GM21423 (cell line): ENCODE measurements at regions not wholly inside any gene's neighbourhood (a gene's known extent, or its start where the extent isn't known, plus 50 kb on each side); places are given as distances from the start of the nearest gene placed in this dataset.

Source experiments
- ATAC-seq: cut with Tn5 transposase; IDR thresholded peaks from one replicate; pipeline ENCODE4 v1.9.1; 2021; ENCODE audit warnings: mild to moderate bottlenecking, moderate library complexity; ENCODE audit not compliant: unreplicated experiment

DNA sequence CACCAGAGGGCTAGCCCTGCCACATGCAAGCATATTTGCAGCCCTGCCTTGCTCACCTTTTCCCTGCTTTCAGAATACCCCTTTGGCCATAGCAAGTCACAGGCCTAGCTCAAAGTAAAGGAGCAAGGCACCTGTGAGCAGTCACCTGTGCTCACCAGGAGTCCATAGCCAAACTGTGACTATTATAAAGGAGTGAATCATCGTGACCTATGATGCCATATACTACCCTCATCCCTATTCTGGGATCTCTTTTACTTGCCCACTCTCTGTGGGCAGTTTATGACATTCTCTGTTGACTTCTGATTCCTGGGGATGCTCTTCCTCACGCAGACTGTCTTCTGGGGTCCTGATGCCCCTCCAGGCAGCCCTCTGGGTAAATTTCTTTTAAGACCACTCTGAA is 200.5 kb upstream of the NLRP1 start:
- no peak for ATAC-seq

DNA sequence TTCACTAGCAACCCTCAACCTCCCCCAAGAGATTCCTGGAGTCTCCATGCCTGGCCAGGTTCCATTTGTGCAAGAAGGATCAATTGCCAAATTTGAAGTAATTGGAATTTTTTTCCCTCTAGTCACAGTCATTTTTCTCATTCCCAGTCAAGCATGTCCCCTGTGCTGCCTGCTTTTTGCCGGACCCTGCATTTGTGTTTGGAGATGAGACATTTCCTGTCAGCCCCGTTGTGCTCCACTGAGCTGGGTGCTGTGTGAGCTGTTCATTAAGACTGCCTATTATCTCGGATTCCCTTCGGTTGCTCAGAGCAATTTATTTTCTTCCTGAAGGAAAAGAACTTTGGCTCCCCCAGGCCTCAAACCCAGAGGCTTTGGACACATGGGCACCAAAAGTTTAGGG is 201.0 kb upstream of the NLRP1 start:
- no peak for ATAC-seq

DNA sequence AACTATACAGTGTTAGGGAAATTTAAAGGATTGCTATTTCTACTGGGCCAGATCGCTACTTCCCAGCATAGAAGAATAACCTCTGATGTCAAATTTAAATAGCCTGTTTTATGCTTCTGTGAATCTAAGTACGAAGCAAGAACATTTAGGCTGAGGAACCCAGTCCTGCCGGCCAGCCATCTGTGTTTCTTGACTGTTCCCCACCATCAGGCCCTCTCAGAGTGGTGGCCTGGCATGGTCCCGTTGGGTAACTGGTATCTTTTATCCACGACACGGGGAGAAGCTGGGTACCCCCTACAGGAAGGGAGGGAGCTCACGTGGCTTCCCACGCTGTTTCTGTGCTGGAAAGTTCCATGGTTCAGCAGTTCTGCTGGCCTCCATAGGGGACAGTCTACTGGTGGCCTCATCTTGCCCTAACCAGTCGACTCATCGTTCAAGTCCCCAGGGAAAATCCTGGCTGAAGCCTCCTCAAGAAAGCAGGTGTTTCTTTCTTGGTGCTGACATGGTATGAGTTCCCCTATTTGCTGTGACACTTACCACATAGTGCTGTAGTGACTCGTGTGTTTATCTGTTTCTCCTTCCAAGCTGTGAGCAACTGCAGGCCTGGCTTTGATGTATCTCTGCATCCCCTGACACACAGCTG is 201.7 kb upstream of the NLRP1 start:
- peak; percentile 70 for ATAC-seq

DNA sequence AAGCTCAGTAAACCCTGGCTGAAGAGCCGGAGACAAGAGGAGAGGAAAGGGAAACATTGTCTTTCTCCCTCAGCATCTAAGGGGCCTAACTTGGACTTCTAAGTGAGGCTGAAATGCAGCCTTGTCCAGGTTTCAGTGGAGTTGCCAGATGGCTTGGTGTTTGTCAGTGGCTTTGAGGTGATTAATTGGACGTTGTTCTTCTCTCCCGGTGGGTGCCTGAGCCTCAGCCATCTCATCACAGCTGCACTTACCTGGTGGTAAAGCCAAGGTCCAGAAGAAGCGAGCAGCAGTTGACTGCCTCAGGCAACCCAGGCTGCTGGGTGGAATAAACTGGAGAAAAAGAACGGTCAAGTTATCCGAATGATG is 202.2 kb upstream of the NLRP1 start:
- no peak for ATAC-seq

DNA sequence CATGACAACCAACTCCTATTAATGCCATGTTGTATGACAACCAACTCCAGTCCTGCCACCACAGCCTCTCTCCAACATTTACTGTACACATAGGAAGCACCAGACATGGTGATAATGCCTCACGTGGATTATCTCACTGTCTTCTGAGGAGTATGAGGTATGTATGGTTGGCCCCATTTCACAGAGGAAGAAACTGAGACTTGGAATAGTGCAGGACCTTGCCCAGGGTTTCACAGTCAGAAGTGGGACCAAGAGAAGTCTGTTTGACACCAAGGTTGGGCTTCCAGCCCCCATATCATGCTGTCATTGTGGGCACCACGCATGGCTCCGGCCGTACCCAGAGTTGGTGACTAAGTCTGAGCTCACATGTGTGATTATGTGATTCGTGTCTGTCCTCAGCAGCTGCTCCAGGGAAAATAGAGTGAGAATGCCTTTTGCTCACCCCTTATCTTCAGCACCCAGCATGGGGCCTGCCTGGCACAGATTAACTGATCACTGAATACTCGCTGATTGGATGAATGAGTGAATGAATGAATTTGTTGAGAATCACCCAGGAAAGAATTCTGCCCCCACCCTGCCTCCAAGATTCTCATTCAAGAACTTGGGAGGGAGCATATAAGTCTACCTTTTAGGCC is 204.1 kb upstream of the NLRP1 start:
- no peak for ATAC-seq

DNA sequence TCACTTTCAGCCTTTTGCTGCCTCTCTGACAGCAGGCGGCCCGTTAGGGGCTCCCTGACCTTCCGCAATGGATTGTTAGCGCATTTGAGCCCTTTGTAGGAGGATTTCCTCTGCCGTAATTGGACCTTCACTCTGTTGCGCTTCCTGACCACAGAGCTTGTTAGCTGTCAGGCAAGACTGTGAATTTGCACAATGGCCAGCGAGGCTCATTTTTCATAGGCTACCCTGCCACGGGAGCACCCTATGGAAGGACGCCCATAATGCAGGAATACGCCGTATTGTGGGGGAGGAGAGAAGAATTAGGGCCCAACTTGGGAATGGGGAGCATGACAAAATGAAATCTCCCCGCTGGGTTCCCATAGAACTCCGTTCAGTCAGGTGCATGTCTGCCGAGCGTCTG is 205.2 kb upstream of the NLRP1 start:
- ATAC-seq, result no peak

DNA sequence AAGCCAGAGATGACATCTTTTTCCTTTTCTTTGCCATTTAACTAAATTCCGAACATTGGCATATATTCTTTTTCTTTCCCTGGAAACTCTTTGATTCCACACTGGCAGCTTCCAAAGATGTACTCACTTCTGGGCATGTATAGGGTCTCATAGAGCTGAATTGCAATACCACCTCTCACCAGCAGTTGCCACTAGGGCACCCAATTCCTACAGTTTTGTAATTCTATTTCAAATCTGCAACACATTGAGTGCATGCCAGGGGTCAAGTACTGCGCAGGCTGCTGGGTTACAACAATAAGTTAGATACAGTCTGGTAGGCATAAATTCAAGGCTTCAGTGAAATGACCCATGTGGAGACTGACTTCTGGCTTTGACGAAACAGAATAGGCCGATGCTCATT is 208.8 kb upstream of the NLRP1 start:
- ATAC-seq, result no peak

DNA sequence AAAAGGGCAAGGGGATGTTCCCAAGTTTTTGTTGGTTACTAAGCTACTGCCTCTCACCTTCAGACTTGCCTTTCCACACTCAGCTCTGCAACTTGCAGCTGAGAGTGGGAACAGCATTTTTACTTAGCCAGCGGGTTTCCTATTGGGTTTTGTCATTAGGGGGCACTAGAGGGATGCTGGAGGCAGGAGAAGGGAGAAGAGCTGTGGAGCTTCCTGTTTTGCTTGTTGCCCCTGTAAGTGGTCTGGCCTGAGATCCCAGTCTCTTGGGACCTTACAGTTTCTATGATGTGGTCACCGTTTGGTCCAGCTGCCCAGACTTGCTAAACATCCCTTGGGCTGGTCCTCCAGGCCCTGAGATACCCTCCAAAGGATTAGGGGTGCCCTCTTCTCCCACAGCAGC is 209.6 kb upstream of the NLRP1 start:
- ATAC-seq, result no peak

DNA sequence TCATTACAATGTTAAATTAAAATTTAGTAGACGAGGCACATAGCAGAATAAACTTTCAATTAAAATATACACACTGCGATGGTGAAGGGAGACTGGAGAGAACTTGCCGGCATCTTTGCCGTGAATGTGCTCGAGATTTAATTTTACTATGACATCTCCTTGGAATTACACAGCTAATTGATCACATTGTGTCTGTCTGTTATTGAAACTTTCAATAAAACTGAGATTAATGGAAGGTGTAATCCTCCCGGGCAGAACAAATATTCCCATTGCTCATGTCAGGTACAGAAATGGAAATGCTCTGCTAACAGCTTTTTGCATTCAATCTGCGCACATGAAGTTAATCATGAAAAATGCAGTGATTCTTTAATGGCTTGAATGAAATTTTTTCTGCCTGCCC is 210.1 kb upstream of the NLRP1 start:
- ATAC-seq, result no peak

DNA sequence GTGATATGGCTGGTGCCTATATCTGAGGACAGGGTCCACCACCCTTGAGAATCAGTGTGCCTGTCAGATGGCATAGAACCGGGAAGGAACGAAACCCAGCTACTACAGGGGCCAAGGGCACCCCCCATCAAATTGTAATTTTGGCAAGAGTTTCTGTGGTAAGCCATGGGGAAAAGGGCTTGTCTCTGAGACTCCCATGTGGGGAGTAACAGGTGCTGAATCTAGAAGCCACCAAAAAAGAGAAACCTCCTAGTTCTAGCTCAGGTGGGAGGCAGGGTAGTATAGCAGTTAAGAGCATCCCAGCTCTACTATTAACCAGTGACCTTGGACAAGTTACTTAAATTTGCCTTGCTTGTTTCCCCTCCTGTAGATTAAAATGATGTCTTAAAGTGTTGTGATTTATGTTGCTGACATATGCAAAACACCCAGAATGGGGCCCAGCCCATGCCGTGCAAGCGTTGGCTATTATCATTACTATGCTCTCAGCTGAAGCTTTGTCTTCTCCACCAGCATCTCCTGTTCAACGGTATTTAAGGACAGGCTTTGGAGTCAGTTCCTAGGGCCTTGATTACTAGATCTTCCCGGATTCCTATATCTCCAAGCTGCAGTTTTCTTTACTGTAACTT is 210.7 kb upstream of the NLRP1 start:
- ATAC-seq, result no peak

DNA sequence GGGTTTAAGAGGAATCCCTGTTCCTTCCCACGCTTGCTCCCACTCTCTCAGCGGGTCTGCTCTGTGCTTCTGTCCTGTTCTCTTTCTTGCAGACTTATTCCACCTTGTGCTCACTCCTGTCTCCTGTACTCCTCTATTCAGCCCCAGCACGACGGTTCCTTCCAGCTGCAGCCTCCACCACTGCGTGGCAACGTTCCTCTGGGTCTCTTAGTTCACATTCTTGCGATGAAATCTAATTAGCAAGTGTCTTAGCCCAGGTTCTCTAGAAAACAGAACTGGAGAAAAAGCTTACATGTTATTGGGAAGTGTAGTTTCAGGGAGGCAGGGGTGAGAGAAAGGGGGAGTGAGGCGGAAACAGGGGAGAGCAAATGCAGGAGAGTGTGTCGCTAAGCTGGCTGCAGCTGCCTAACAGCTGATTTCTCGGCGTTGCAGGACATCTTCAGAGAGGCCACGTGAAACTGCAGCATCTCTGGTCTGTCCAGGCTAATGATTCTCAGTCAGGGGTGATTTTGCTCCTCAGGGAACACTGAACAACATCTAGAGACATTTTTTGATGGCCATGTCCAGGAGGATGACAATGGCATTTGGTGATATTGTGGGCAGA is 213.2 kb upstream of the NLRP1 start:
- no peak for ATAC-seq

DNA sequence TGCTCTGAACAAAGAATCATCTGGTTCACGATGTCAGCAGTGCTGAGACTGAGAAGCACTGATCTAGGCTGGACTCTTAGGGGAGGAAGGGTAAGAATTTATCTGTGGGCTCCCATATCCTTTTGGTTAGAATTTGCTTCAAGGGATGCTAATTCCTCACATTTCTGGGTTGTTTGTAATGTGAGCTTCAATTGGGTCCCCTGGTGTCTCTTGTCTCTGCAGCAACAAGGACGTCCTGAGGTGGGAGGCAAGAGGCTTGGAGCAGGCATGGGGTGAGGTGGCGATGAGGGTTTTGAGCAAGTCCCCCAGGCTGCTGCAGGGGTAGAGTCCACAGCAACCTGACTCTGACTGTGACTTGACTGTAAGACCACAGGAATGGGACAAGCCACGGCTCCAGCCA is 213.8 kb upstream of the NLRP1 start:
- ATAC-seq, result no peak

DNA sequence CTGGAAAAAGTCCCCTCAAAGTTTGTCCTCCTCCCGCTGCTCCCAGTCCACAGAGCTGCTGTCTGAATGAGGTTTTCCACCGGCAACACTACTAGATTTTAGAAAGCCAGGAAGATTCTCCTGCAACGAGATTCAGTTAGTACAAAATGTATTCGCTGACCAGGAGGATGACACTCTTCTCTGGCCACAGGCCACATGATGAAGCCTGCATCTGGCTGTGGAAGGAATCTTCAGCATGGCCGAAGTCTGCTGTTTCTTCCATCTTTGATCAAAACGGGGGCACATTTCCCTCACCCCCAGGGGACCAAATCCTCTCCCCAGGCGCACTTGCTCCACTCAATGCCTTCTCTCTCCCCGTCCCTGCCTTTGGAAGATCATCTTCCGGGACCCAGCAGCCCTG is 215.8 kb upstream of the NLRP1 start:
- no peak for ATAC-seq

DNA sequence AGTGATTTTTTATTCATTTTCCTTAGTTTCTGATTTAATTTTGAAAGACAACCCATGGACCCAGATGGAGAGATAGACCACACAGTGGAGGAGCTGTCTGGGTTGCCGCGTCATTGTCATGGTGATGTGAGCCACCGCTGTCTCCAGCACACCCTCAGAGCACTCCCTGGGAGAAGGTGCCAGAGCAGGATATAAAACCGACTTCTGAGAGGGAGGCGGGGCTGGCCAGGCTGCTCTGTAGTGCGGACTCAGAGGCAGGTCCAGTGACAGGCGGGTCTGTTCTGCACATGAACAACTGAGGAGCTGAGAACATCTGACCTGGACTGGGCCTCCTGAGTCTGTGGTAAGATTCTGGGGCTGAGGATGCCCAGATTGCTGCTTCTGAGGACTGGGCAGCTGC is 216.3 kb upstream of the NLRP1 start:
- no peak for ATAC-seq

DNA sequence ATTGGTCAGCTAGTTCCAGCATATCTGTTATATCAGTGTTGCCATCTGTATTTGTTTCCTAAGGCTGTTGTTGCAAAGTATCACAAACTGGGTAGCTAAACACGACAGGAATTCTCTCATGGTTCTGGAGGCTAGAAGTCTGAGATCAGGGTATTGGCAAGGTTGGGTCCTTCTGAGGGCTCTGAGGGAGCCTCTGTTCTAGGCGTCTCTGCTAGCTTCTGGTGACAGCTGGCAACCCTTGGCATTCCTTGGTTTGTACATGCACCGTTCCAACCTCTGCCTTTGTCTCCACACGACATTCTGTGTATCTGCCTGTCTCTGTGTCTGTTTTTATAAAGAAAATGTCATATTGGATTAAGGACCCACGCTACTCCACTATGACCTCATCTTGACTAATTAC is 219.9 kb upstream of the NLRP1 start:
- no peak for ATAC-seq

DNA sequence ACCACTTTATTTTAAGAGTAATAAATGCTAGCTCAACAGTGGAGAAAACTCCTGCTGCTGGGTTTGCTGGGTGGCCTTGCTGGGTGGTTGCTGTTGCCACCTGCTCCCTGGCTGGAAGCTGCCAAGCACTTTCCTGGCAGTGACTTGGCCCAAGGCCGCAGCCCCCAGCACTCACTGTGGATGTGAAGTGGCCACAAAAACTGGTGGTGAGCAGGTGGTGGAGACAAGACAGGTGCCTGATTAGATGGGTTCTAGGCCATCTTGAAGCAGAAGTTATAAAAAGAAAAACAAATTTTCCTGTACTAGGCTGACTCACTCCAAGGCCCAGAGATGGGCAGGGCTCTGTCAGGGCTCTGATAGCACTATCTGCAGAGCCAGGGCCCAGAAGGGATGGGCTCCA is 224.7 kb upstream of the NLRP1 start:
- ATAC-seq, result no peak

DNA sequence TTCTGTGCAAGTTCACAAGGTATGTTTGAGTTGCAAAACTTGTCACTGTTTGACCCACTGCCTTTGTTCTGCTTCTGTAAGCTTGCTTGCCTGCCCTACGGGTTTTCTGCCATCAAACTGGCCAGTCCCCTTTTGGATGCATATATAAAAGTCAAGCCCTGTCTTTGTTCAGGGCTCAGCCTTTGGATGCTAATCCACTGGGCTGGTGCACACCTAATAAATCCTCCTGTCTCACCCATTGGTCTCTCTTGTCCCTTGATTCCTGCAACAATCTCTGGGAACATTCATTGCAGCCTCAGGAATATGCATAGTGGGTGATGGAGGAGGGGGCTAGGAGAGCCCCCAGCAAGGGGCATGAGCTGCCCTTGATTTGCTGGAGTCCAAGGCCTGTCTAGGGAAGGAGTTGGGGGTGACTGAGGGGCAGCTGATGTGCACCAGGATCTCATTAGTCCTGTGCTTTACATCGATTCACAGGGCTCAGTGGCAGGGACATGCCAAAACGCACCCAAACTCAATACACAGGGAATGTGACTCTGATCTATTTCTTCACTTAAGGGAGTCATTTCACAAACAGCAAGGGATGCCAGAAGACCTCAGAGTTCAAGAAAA is 225.4 kb upstream of the NLRP1 start:
- no peak for ATAC-seq

DNA sequence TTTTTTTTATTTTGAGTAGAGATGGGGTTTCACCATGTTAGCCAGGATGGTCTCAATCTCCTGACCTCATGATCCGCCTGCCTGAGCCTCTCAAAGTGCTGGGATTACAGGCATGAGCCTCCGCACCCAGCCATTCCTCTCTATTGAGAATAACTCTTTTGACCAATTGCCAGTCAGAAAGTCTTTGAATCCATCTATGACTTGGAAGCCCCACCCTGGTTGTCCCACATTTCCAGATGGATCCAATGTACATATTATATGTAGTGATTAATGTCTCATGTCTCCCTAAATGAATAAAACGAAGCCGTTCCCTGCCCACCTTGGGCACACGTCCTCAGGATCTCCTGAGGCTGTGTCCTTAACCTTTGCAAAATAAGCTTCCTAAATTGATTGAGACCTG is 228.3 kb upstream of the NLRP1 start:
- no peak for ATAC-seq

DNA sequence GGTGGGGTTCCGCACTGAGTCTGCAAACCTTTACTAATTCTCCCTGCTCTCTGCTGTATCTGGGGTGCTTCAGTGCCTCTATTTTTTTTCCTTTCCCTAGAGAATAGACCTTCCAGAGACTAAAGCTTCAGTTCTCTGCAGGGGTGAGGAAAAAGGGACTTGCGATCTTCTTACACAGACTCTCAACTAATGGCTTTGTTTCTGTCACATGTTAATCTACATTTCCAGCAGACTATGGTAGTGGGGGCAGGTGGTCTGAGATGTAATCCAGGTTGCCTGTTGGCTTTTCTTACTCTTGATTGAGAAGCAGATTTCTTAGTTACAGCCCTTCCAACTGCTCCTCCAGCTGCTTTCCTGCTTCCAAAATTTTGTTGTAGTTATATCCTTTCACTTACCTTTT is 229.0 kb upstream of the NLRP1 start:
- ATAC-seq, result no peak

DNA sequence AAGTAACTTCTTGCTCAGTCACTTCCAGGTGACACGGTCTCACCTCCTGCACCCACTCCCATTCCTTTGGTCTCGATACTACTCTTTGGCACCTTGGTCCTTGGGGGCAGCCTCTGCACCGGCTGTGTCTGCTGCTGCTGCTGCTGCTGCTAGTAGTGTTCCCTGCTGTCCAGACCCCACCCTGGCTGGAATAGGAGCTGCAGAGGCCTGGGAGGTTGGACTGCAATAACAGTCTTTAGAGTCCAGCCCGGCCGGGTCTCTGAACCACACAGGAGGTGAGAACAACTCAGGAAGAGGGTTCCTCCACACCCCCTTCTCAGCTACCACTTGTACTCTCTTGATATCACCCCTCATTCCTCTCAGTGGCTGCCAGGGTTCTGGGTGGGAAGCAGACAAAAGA is 231.1 kb upstream of the NLRP1 start:
- no peak for ATAC-seq

DNA sequence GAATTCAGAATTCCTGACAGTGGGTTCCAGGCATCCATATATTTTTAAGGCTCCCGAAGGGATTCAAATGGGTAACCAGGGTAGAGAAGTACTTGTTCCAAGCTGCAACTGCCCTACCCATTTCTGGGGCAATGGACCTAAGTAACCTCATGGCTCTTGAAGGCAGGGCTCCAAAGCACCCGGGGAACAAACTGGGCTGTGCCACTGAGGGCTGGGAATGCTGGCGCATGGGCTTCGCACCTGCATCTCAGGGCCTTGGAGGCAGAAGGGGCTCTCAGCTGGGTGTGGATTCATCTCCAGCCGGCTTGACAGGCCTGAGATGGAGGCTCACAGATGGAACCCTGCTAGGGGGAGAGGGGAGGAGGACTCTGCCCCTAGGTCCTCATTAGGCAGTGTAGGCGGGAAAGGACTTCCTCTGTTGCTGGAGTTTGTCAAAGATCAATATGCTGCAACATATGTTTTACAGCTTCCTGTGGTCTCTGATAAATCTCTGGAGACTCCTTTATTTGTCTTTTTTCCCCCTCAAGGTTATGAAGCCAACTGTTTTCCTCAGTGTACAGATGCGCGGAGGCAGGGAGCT is 232.3 kb upstream of the NLRP1 start:
- ATAC-seq, result no peak
